Colonic mucosa (tissue), 4 donors: ENCODE measurements at regions not wholly inside any gene's neighbourhood (a gene's known extent, or its start where the extent isn't known, plus 50 kb on each side); places are given as distances from the start of the nearest gene placed in this dataset.

Source experiments
- DNase-seq: peaks from one replicate; pipeline ENCODE4 v3.0.0-alpha.2; 2020
- H3K27ac ChIP-seq: fragments of 200-600 bp; one replicate; pipeline ENCODE4 v1.8.0; 2021
- H3K27me3 ChIP-seq: fragments of 200-600 bp; one replicate; pipeline ENCODE4 v1.8.0; 2021
- H3K36me3 ChIP-seq: fragments of 200-600 bp; one replicate; pipeline ENCODE4 v1.8.0; 2021
- H3K4me1 ChIP-seq: fragments of 200-600 bp; one replicate; pipeline ENCODE4 v1.8.0; 2021; ENCODE audit warnings: mild to moderate bottlenecking
- H3K4me3 ChIP-seq: fragments of 200-600 bp; one replicate; pipeline ENCODE4 v1.8.0; 2021
- H3K9ac ChIP-seq, 2 donors: one replicate each; pipeline ENCODE4 v1.7.0; 2013; ENCODE audit warnings: control low read depth in 2 of 2, low read depth in 2 of 2, low read length in 2 of 2
- H3K9me3 ChIP-seq: fragments of 200-600 bp; one replicate; pipeline ENCODE4 v1.8.0; 2021
- CTCF ChIP-seq: fragments of 200-600 bp; IDR thresholded peaks from one replicate; pipeline ENCODE4 v1.8.0; 2022; ENCODE audit warnings: antibody characterized with exemption, mild to moderate bottlenecking
- intact Hi-C: fragments of 100-400 bp; cut with DNase I; formaldehyde crosslinking; loops from one replicate; pipeline ENCODE4 v1.14.1; 2022
- donor health status: healthy.
- donor health status: DM: no; HTN: no; CAD: no.
- donor health status: DM: no; HTN: no; CAD: no.

GRCh38 chr16:85208181-85208580, 95.9 kb upstream of the CIBAR2 start:
- Histone ChIP-seq H3K4me1 (no peaks in the 10 kb centered on the region), H3K27ac (no peak overlapping the region), H3K4me3 (no peak overlapping the region), H3K9ac (no peak overlapping the region), H3K9me3 (no peaks in the 10 kb centered on the region), H3K27me3 (no peaks in the 10 kb centered on the region), H3K36me3 (no peaks in the 10 kb centered on the region)
- DNase-seq = no peak
- intact Hi-C loops = no loop called here
- no peak for TF ChIP-seq CTCF

- TF ChIP-seq CTCF = no peak
- H3K4me1 ChIP-seq = no peaks in the 10 kb centered on the region
- intact Hi-C loops = no loop called here
- no peaks in the 10 kb centered on the region for H3K36me3 ChIP-seq
- no peak overlapping the region for H3K4me3 ChIP-seq
- H3K9me3 ChIP-seq = no peaks in the 10 kb centered on the region
- no peaks in the 10 kb centered on the region for H3K27me3 ChIP-seq
- no peak overlapping the region for H3K9ac ChIP-seq
- no peak for DNase-seq
- no peak overlapping the region for H3K27ac ChIP-seq
Measured at GRCh38 chr16:85208643-85209520, 96.6 kb upstream of the CIBAR2 start.

GRCh38 chr16:85209526-85210121, 97.4 kb upstream of the CIBAR2 start:
- Histone ChIP-seq H3K27ac (no peak overlapping the region), H3K9me3 (no peaks in the 10 kb centered on the region), H3K4me3 (no peak overlapping the region), H3K9ac (no peak overlapping the region), H3K27me3 (no peaks in the 10 kb centered on the region), H3K4me1 (no peaks in the 10 kb centered on the region), H3K36me3 (no peaks in the 10 kb centered on the region)
- no peak for DNase-seq
- intact Hi-C loops = no loop called here
- TF ChIP-seq CTCF = no peak

- no peaks in the 10 kb centered on the region for H3K27me3 ChIP-seq
- no peak overlapping the region for H3K27ac ChIP-seq
- TF ChIP-seq CTCF = no peak
- H3K9me3 ChIP-seq = no peaks in the 10 kb centered on the region
- H3K4me1 ChIP-seq = no peaks in the 10 kb centered on the region
- no peak for DNase-seq
- no peaks in the 10 kb centered on the region for H3K36me3 ChIP-seq
- no peak overlapping the region for H3K9ac ChIP-seq
- H3K4me3 ChIP-seq = no peak overlapping the region
- intact Hi-C loops = no loop called here
Measured at GRCh38 chr16:85210423-85211169, 98.3 kb upstream of the CIBAR2 start.

- Histone ChIP-seq H3K36me3 (no peaks in the 10 kb centered on the region), H3K4me1 (no peaks in the 10 kb centered on the region), H3K27ac (no peak overlapping the region), H3K9ac (no peak overlapping the region), H3K4me3 (no peak overlapping the region), H3K27me3 (no peaks in the 10 kb centered on the region), H3K9me3 (no peaks in the 10 kb centered on the region)
- intact Hi-C loops = no loop called here
- no peak for TF ChIP-seq CTCF
- DNase-seq = no peak
Measured at GRCh38 chr16:85211271-85211801, 99.1 kb upstream of the CIBAR2 start.
